ENCODE measurements at regions not wholly inside any gene's neighbourhood (a gene's known extent, or its start where the extent isn't known, plus 50 kb on each side); places are given as distances from the start of the nearest gene placed in this dataset.

- TF ChIP-seq POLR2A (IDR thresholded peaks at IDR 0.05) (no peak), CTCF (IDR thresholded peaks at IDR 0.05) (no peak)
Observed at GRCh38 chr13:58666331-58666730, 1034.8 kb downstream of the PCDH17 start.
